ENCODE measurements at regions not wholly inside any gene's neighbourhood (a gene's known extent, or its start where the extent isn't known, plus 50 kb on each side); places are given as distances from the start of the nearest gene placed in this dataset.

DNA sequence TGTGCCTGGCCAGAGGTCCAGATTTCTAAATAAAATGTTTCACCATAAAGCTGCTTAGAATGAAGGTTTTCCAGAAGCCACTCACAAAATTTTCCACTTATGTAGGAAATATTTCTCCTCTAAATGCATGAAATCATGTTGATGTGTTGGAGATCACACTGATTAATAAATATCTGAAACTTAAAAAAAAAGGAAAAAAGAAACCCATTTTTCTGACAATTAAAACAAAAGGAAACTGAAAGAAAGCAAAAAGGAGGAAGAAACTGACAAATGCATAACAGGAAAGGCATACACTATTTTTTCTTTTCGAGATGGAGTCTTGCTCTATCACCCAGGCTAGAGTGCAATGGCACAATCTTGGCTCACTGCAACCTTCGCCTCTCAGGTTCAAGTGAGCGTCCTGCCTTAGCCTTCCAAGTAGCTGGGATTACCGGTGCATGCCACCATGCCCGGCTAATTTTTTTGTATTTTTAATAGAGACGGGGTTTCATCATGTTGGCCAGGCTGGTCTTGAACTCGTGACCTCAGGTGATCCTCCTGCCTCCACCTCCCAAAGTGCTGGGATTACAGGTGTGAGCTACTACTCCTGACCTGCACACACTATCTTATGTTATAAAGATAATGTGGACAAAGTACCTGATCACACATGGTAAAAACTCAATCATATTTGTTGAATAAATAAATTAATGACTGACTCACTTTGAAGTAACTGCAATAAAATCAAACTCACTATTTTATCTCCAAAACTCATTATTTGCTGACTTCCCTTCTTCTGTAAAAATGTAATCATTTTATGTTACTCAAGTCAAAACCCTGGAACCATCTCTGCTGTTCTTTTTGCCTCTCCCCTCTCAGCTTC is 149.8 kb upstream of the NR5A2 start:
- TF ChIP-seq, protein P1, sequence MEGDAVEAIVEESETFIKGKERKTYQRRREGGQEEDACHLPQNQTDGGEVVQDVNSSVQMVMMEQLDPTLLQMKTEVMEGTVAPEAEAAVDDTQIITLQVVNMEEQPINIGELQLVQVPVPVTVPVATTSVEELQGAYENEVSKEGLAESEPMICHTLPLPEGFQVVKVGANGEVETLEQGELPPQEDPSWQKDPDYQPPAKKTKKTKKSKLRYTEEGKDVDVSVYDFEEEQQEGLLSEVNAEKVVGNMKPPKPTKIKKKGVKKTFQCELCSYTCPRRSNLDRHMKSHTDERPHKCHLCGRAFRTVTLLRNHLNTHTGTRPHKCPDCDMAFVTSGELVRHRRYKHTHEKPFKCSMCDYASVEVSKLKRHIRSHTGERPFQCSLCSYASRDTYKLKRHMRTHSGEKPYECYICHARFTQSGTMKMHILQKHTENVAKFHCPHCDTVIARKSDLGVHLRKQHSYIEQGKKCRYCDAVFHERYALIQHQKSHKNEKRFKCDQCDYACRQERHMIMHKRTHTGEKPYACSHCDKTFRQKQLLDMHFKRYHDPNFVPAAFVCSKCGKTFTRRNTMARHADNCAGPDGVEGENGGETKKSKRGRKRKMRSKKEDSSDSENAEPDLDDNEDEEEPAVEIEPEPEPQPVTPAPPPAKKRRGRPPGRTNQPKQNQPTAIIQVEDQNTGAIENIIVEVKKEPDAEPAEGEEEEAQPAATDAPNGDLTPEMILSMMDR (IDR thresholded peaks at IDR 0.05): no peak
- TF ChIP-seq POLR2A (IDR thresholded peaks at IDR 0.05): no peak
